GM21423 (cell line): ENCODE measurements at regions not wholly inside any gene's neighbourhood (a gene's known extent, or its start where the extent isn't known, plus 50 kb on each side); places are given as distances from the start of the nearest gene placed in this dataset.

Source experiments
- ATAC-seq: cut with Tn5 transposase; IDR thresholded peaks from one replicate; pipeline ENCODE4 v1.9.1; 2021; ENCODE audit warnings: mild to moderate bottlenecking, moderate library complexity; ENCODE audit not compliant: unreplicated experiment

GRCh38 chr6:54710456-54710855 is 136.1 kb upstream of the FAM83B start:
- ATAC-seq: no peak

DNA sequence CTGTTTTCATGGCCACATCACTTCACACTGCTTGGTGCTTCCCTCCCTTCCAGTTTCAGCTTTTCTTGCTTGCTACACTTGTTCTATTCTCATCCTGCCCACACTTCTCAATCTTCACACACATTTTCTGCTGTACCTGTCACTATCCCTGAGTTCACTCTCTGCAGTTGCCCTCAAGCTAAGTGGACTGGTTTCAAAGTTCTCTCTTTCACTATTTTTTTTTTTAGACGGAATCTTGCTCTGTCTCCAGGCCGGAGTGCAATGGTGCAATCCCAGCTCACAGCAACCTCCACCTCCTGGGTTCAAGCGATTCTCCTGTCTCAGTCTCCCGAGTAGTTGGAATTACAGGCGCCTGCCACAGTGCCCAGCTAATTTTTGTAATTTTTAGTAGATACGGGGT is 130.6 kb upstream of the FAM83B start:
- no peak for ATAC-seq

- no peak for ATAC-seq
Observed at GRCh38 chr6:54716877-54717276, 129.7 kb upstream of the FAM83B start.

DNA sequence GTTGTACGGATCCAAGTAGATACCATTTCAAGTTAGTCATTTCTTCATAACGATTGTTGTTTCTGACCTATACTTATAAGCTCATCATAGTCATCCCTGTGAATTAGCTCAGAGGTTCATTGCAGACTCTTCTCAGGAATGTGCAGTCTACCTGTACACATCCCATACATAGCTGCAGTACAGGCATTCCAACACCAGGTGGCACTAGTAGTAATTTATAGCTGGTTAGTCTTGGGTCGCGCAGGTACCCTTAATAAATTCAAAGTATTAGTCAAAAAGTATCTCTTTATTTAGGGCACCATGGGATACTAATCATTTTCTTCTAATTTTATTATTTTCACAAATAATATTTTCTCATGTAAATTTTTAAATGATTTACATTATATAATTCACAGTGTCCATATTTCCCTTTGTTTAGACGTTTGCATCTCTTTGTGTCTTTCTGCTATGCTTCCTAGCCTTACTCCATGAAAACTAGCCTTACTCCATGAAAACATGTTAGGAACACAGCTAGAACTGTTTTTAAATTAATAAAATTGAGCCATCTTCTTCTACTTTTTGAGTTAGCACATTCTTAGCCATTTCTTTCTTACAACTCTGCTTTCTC is 128.6 kb upstream of the FAM83B start:
- ATAC-seq: peak; percentile 80

DNA sequence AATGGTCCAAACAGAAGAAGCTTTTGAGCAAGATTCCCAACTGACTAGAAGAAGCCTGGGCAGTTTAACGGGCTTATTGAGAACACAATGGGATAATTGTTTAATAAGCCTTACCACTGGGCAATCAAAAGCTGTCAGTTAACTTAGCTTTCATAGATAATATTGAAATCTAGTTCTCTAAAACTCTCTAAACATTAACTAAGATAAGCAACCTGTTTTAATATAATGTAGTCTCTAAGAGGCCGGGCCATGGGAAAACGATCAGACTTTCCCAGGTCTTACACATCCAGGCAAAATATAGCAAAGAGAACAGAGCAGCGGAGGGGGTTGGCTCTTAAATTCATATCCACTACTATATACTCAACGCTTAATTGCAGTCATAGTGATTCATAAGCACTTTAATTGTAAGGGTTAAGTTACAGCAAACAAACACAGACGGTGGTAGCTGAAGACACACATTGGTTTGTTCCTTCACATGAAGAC is 128.0 kb upstream of the FAM83B start:
- no peak for ATAC-seq

GRCh38 chr6:54719131-54719530 is 127.4 kb upstream of the FAM83B start:
- no peak for ATAC-seq

- ATAC-seq: no peak
Observed at GRCh38 chr6:54719633-54720032, 126.9 kb upstream of the FAM83B start.

GRCh38 chr6:54722328-54722727 is 124.2 kb upstream of the FAM83B start:
- ATAC-seq: no peak

DNA sequence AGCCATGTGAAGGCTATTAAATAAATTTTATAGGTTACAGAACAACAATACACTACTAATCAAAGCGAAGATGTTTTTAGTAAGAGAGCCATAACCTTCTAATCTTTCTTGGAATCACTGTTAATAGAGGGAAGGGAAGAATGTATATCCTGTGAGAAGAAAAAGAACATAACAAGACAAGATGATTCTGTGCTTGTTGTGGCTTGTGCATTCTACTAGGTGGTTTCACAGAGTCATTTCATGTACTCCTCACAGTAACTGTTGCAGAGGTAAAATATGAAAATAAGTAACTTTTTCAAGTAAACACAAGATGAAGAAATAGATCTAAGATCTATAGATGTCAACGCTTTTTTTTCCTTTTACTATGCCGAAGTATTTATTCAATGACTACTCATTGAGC is 116.9 kb upstream of the FAM83B start:
- ATAC-seq: no peak

GRCh38 chr6:54730767-54731630 is 115.6 kb upstream of the FAM83B start:
- ATAC-seq: no peak

DNA sequence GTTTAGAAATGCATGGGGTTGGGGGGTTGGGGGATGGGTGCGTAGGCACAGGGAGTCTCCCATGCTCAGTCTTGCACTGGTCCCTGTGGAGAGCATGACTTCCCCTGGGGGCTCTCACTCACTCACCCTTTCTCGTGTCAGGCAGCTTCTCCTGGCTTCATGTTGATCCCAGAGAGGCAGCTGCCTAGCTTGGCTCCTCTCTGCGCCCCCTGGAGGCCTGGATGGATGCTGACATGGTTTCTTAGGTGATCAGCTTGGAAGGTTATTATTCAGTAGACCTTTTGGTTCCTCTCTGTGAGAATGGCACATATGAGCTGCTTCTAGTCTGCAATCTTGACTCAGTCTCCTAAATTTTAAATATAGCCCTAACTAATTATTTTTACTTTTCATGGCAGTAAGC is 109.3 kb upstream of the FAM83B start:
- ATAC-seq: no peak

- ATAC-seq: no peak
Observed at GRCh38 chr6:54747955-54748354, 98.6 kb upstream of the FAM83B start.

DNA sequence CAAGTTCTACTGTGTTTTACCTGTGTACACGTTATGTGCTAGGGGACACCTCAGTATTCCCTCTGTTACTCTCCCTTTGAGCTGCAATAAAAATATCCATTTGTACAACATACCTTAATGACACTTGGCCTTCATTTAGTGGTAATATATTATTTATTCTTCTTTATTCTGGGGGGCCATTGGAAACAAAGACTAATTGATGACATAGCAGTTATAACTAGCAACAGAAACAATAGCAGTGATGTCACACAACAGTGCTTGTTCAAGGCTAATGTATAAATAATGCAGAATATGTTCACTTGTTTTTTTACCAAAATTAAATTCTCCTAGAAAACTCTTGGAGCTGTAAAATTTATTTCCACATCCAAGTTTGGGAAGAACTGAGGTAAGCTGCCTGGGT is 92.2 kb upstream of the FAM83B start:
- ATAC-seq: no peak

DNA sequence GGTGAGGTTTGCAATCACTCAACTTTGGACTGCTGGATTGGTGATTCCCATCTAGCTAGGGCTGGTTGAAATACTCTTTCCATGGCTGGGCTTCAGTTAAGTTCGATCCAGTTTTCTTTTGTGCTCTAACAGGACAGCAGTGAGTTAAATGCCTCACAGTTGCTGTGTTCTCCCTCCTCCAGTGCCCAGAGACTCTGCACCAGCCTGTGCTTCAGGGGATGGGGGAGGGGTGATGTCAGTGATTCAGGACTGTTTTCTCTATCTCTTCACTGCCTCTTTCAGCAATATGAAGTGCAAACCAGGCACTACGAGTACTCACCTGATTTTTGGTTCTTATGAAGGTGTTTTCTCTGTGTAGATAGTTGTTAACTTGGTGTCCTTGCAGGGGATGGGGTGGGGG is 88.2 kb upstream of the FAM83B start:
- no peak for ATAC-seq

- ATAC-seq: no peak
Observed at GRCh38 chr6:54768494-54768893, 78.1 kb upstream of the FAM83B start.

DNA sequence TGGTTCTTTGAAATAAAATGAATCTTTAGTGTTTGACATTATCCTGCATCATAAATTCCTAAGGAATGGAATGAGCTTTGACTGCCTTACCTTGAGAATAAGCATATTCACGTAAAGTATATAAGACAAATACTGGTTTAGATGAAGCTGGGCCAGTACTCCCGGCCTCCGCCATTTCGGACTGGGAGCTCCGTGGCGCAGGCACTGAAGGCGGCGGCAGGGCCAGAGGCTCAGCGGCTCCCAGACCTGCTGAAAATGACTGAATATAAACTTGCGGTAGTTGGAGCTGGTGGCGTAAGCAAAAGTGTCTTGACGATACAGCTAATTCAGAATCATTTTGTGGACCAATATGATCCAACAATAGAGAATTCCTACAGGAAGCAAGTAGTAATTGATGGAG is 76.2 kb upstream of the FAM83B start:
- ATAC-seq: no peak

DNA sequence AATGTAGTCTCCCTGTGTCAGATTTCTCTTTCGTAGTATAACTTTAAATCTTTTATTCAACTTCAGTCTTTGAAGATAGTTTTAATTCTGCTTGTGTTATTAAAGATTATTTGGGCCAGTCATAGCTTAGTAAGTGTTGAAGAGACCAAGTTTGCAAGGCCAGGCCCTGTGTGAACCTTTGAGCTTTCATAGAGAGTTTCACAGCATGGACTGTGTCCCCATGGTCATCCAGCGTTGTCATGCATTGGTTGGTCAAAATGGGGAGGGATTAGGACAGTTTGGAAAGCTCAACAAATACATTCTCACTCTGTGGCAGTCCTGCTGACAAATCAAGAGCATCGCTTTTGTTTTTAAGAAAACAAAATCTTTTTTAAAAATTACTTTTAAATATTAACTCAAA is 74.6 kb upstream of the FAM83B start:
- no peak for ATAC-seq

DNA sequence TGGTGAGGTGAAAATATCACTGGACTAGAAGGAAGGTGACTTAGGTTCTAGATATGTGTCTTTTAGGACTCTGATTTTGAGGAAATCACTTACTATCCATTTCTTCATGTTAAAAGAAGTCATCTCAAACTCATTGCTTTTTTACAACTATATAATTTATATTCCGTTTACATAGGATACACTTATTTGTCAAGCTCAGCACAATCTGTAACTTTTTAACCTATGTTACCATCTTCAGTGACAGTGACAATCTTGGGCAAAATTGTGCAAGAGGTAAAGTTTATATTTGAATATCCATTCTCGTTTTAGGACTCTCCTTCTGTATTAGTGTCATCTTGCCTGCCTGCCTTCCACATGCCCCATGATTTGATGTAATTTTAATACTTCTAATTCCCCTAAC is 74.0 kb upstream of the FAM83B start:
- ATAC-seq: no peak

DNA sequence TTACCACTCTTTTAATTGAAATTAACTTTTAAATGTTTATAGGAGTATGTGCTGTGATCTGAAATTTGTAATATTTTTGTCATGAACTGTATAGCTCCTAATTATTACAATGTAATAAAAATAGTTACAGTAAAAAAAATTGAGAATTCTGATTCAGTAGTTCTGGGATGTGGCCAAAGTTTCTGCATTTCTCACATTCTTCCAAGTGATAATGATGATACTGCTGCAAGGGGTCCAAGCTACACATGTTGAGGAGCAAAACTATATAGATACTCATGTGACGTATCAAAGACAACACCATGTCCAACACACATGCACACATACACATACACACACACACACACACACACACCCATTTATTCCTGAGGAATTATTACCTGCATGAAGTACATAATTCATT is 71.0 kb upstream of the FAM83B start:
- no peak for ATAC-seq

DNA sequence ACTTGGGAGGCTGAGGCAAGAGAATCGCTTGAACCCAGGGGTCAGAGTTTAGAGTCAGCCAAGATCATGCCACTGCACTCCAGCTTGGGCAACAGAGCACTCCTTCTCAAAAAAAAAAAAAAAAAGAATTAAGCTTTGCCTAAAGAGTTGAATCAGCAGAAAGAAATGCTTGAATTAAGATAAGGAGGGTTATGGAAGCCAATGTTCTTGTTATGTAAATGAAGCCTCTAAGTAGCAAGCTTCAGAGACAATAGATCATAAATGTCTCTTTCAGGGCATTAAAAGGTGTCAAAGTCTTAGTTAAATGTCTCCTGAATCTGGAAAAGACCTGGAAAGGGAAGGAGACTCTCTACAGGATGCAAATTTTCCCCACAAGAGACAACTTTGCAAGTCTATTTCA is 69.7 kb upstream of the FAM83B start:
- ATAC-seq: no peak

- ATAC-seq: no peak
Observed at GRCh38 chr6:54778731-54779130, 67.8 kb upstream of the FAM83B start.

DNA sequence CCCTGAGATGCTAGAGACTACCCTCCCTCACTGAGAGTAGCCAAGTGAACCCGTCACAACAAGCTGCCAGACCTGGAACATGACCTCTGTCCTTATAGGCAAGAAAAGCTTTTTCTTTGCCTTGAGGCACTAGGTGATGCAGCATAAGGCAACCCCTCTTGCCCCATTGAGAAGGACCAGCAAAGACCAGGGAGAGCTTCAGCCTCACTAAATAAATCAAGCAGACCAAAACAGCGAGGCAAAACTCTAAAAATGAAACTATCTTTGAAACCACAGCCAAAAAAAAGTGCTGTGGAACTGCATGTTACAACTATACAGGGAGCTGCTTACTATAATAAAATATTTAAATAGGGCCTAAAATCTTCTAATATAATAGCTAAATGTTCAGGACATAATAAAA is 62.6 kb upstream of the FAM83B start:
- no peak for ATAC-seq

- ATAC-seq: no peak
Observed at GRCh38 chr6:54786154-54786553, 60.4 kb upstream of the FAM83B start.
